Gastroesophageal sphincter (tissue), 4 donors: ENCODE measurements at regions not wholly inside any gene's neighbourhood (a gene's known extent, or its start where the extent isn't known, plus 50 kb on each side); places are given as distances from the start of the nearest gene placed in this dataset.

Experiments
- ATAC-seq: fragments of 150-250 bp; one replicate; pipeline ENCODE4 v1.9.1; 2016; ENCODE audit warnings: mild to moderate bottlenecking, moderate library complexity
- H3K27ac ChIP-seq, 4 donors: fragments of 200-600 bp; sonication (generic) in 3 of 4; 1 replicate in 3 of 4; 2 replicates in 1 of 4; pipeline ENCODE4 v1.5.1; 2016 to 2019
- H3K27me3 ChIP-seq: fragments of 200-600 bp; sonication (generic); one replicate; pipeline ENCODE4 v1.5.1; 2019
- H3K36me3 ChIP-seq, 2 donors: fragments of 200-600 bp; sonication (generic); one replicate each; pipeline ENCODE4 v1.5.1; 2019; ENCODE audit warnings: control low read depth in 1 of 2
- H3K4me1 ChIP-seq, 3 donors: fragments of 200-600 bp; sonication (generic); 1 replicate in 2 of 3; 2 replicates in 1 of 3; pipeline ENCODE4 v1.5.1; 2016 to 2019; ENCODE audit warnings: control low read depth in 2 of 3
- H3K4me3 ChIP-seq, 2 donors: fragments of 200-600 bp; sonication (generic); one replicate each; pipeline ENCODE4 v1.5.1; 2019; ENCODE audit warnings: mild to moderate bottlenecking in 1 of 2, moderate library complexity in 1 of 2
- H3K9me3 ChIP-seq, 3 donors: fragments of 200-600 bp; sonication (generic); one replicate each; pipeline ENCODE4 v1.5.1; 2017 to 2019; ENCODE audit warnings: control low read depth in 2 of 3
- CTCF ChIP-seq, 4 experiments: fragments of 200-600 bp in 2 of 4; fragments of 450-650 bp in 2 of 4; sonication (generic) in 1 of 4; IDR thresholded peaks; one replicate each; pipeline ENCODE4 v1.5.1; 2017 to 2019; ENCODE audit warnings: antibody characterized with exemption in 4 of 4, mild to moderate bottlenecking in 2 of 4, moderate library complexity in 2 of 4
- EP300 ChIP-seq: sonication (generic); formaldehyde crosslinking; IDR thresholded peaks from one replicate; pipeline ENCODE4 v1.6.1; 2017; ENCODE audit warnings: antibody characterized with exemption, mild to moderate bottlenecking
- POLR2A ChIP-seq, 2 donors: fragments of 450-650 bp; IDR thresholded peaks; one replicate each; pipeline ENCODE4 v1.6.1; 2017; ENCODE audit warnings: antibody characterized with exemption in 2 of 2, mild to moderate bottlenecking in 2 of 2, moderate library complexity in 1 of 2
- POLR2AphosphoS5 ChIP-seq: sonication (generic); formaldehyde crosslinking; IDR thresholded peaks from one replicate; pipeline ENCODE4 v1.6.1; 2017; ENCODE audit warnings: antibody characterized with exemption
- WGBS, 2 donors: methylation state at CpG; one replicate each; pipeline ENCODE4 v1.1.5; 2018; ENCODE audit warnings: low coverage in 1 of 2; 5-methylcytosine and 5-hydroxymethylcytosine counted together

GRCh38 chr1:218164930-218165700, 120.0 kb upstream of the RRP15 start:
- Histone ChIP-seq H3K9me3 (no peaks in the 10 kb centered on the region), H3K36me3 (no peaks in the 10 kb centered on the region), H3K4me1 (peaks cover 0 to 22% (median 0%) of the 10 kb centered on the region in 3 donors), H3K4me3 (peak overlapping the region; percentile 59 to 78), H3K27me3 (peaks cover 76% of the 10 kb centered on the region), H3K27ac (peak overlapping the region; percentile 78 to 84 (median 80))
- TF ChIP-seq EP300 (no peak), CTCF (IDR thresholded peaks at IDR 0.05) (no peak), POLR2AphosphoS5 (no peak), POLR2A (IDR thresholded peaks at IDR 0.05) (no peak)
- peak; percentile 69 for ATAC-seq
- WGBS, 2 donors: 0 to 3% methylated on average over 11 to 22 of the region's 80 CpGs

- Histone ChIP-seq H3K9me3 (no peaks in the 10 kb centered on the region), H3K4me1 (peaks cover 0 to 22% (median 0%) of the 10 kb centered on the region in 3 donors), H3K36me3 (no peaks in the 10 kb centered on the region), H3K27me3 (peaks cover 82% of the 10 kb centered on the region), H3K27ac (peak overlapping the region; percentile 78 to 84 (median 80)), H3K4me3 (peak overlapping the region; percentile 59 to 78)
- no peak for ATAC-seq
- 6 to 9% methylated on average over 8 to 10 of the region's 10 CpGs for WGBS, 2 donors
- TF ChIP-seq POLR2A (IDR thresholded peaks at IDR 0.05) (no peak), CTCF (IDR thresholded peaks at IDR 0.05) (no peak), EP300 (no peak), POLR2AphosphoS5 (no peak)
Observed at GRCh38 chr1:218165701-218166114, 119.4 kb upstream of the RRP15 start.

GRCh38 chr1:218166268-218166945, 118.7 kb upstream of the RRP15 start:
- WGBS, 2 donors: 55 to 56% methylated on average over 7 to 8 of the region's 8 CpGs
- TF ChIP-seq POLR2A (IDR thresholded peaks at IDR 0.05) (no peak), EP300 (no peak), POLR2AphosphoS5 (no peak), CTCF (IDR thresholded peaks at IDR 0.05) (no peak)
- H3K4me3 ChIP-seq: peak overlapping the region in 1 of 2 donors; percentile 59
- ATAC-seq: no peak
- peak overlapping the region in 3 of 4 donors; percentile 78 to 84 (median 79) for H3K27ac ChIP-seq
- no peaks in the 10 kb centered on the region for H3K36me3 ChIP-seq
- peaks cover 0 to 22% (median 0%) of the 10 kb centered on the region in 3 donors for H3K4me1 ChIP-seq
- no peaks in the 10 kb centered on the region for H3K9me3 ChIP-seq
- H3K27me3 ChIP-seq: peaks cover 86% of the 10 kb centered on the region

- Histone ChIP-seq H3K36me3 (no peaks in the 10 kb centered on the region), H3K4me3 (no peak overlapping the region), H3K27ac (no peak overlapping the region), H3K27me3 (peaks cover 45% of the 10 kb centered on the region), H3K9me3 (no peaks in the 10 kb centered on the region), H3K4me1 (no peaks in the 10 kb centered on the region)
- no peak for ATAC-seq
- no peak for TF ChIP-seq POLR2A (IDR thresholded peaks at IDR 0.05)
- TF ChIP-seq CTCF (IDR thresholded peaks at IDR 0.05): peak; percentile 59 to 79 (median 66)
- no peak for TF ChIP-seq EP300
- TF ChIP-seq POLR2AphosphoS5: no peak
- WGBS, 2 donors: 2 to 5% methylated on average over 4 of the region's 4 CpGs
Observed at GRCh38 chr1:218171302-218171893, 113.7 kb upstream of the RRP15 start.
